ENCODE measurements at regions not wholly inside any gene's neighbourhood (a gene's known extent, or its start where the extent isn't known, plus 50 kb on each side); places are given as distances from the start of the nearest gene placed in this dataset.

DNA sequence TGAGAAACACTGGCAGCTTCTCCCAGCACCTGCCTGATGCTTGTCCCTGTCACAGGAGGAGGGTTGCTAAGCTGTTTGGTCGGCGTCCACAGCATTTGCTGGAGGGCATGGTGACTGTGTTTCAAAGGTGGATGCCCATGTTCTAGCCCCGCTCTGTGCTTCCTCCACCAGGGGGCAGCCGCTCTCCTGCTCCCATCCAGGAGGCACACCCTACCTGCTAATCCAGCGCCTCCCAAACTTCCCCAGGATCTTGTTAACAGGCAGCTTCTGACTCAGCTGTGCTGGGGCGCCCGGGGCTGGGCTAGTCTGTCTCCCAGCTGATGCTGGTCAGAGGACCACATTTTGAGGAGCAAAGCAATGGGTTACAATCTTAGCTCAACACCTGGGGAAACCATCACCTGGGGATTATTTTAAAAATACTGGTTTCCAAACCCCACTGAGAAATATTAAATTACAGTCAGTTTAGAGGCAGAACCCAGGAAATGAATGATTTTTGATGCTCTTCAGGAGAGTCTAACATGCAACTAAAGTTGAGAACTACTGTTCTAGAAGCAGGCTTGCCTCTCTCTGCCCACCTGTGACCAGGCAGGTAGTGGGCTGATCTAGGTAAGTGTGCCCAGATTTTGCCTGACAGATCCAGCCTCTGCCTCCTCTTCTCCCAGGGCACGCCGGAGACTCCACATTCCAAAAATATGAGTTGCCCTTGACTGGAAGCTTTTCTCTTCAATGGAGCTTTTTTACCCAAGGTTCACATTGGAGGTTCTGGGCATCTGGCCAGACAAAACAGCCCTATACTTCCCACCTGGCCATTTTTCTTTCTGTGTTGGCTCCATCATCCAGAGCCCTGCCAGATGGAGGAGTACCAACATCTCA, 92.7 kb upstream of the GPR26 start:
- DNase-seq (ENCODE audit: low spot score), result peak; percentile 21

GRCh38 chr10:123574109-123574698, 92.0 kb upstream of the GPR26 start:
- no peak for DNase-seq (ENCODE audit: low spot score)

GRCh38 chr10:123575105-123575504, 91.0 kb upstream of the GPR26 start:
- DNase-seq (ENCODE audit: low spot score), result no peak

DNA sequence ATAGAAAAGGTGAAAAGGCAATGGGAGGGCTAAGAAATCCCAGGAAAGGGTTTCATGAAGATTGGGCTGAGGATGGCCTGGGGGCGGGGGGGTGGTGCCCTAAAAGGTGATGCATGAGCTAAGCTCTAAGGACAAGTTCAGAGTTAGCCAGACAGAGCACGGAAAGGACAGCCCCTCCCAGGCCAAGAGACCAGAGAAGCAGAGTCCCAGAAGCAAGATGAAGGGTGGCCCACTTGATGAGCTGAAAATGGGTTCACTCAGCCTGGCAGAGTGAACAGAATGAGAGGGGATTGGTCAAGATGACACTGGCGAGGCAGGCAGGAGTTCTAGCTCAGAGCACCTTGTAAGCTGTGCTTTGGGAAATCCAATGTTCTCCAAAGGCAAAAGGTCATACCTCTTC, 89.4 kb upstream of the GPR26 start:
- no peak for DNase-seq (ENCODE audit: low spot score)

- DNase-seq (ENCODE audit: low spot score), result no peak
Observed at GRCh38 chr10:123577921-123578461, 88.2 kb upstream of the GPR26 start.

DNA sequence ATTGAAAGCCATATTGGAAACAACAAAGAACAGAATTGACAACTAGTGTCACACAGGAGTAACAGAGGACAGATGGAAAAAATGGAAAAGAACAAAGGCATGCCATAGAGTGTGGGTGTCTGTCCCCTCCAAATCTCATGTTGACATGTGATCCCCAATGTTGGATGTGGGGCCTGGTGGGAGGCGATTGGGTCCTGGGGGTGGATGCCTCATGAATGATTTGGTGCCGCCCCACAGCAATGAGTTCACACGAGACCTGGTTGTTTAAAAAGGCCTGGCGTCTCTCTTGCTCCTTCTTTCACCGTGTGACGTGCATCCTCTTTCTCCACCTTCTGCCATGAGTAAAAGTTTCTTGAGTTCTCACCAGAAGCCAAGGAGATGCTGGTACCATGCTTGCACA, 87.4 kb upstream of the GPR26 start:
- no peak for DNase-seq (ENCODE audit: low spot score)

DNA sequence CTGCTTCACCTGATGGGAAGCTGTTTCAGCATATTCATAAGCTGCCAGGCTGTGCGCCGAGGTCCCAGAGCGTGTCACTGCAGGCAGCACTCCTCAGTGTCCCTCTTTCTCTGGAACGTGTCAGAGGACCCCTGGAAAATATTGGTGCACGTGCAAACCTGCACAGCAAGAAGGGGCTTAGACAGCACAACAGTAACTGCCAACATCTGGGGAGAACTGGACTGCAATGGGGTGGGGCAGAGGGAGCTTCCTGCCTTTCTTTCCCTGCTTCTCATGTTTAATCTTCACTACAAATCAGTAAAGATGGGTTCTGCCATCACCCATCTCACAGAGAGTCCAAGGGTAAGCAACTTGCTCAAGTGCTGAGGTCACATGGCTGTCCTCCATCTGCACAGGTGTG, 86.5 kb upstream of the GPR26 start:
- DNase-seq (ENCODE audit: low spot score), result no peak

DNA sequence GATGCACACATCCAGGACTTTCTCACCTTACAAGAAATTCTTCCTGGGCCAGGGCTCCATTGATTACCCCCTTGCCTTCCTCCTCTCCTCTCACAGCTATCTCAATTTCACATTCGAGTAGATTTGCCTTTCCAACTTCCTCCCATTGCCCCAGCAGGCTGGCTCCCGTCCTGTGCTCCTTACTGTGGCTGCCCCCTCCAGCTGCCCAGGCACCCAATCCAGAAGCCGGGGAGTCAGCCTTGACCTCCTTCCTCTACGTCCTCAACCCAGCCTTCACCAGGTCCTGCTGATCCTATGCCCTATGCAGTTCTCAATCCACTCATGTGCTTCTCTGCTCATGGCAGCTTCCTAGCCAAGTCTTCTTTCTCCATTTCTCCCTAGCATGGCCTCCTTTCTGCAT, 85.7 kb upstream of the GPR26 start:
- DNase-seq (ENCODE audit: low spot score), result no peak

GRCh38 chr10:123581656-123582055, 84.5 kb upstream of the GPR26 start:
- no peak for DNase-seq (ENCODE audit: low spot score)

GRCh38 chr10:123582084-123582989, 83.8 kb upstream of the GPR26 start:
- peak; percentile 38 for DNase-seq (ENCODE audit: low spot score)

DNA sequence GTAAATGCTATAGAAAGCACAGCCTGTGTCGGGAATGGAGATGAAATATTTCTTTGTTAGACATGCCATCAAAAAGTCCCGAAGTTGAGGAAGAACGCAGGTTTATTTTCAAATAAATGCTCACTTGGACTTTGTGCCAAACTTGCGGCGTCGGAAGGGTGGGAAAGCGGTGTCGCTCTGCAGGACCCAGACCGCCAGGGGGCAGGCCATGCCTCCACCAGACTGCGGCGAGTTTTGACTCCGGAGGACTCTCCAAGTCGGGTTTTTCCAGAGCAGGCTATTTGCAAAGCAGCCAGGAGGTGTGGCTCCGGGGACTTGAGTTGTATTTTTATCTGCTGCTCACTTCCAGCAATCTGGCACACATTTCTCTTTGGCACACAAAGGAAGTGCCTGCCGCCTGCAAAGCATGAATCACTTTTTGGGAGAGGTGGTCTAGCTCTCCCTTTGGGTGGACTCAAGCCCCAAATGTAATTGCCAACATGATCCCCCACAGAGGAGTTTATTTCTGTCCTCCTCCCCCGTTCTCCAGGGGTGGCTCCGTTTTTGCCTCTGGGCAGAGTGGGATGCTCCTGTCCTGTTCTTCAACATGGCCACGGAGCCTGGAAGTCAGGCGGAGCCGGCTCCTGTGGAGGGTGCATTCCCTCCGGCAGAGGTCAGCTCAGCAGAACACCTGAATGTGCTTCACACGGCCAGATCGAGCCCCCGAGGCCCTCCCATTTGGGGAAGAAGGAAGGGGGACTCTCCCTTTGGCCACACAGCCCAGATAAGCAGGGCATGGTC, 82.3 kb upstream of the GPR26 start:
- DNase-seq (ENCODE audit: low spot score), result peak; percentile 37

GRCh38 chr10:123584419-123584775, 81.8 kb upstream of the GPR26 start:
- DNase-seq (ENCODE audit: low spot score), result no peak

- DNase-seq (ENCODE audit: low spot score), result no peak
Observed at GRCh38 chr10:123585477-123586445, 80.4 kb upstream of the GPR26 start.

GRCh38 chr10:123587110-123587509, 79.0 kb upstream of the GPR26 start:
- no peak for DNase-seq (ENCODE audit: low spot score)

GRCh38 chr10:123588386-123588914, 77.7 kb upstream of the GPR26 start:
- DNase-seq (ENCODE audit: low spot score), result no peak

DNA sequence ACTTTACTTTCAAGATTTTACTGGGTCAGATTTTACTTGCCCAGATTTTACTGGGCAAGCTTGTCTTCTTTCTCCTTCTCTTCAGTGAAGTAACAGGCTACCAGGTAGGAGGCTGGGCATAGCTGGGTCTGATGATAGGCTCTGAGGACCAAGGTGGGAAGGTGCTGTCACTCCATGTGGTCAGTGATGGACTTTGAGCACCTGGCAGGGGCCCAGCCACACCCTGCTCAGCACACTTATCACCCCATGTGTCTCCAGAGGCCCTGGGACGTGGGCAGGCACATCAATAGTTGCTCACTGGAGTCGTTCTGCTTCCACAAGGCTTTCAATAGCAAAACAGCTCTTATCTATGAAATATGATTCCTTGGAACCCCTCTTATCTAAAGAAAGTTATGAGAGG, 70.5 kb upstream of the GPR26 start:
- no peak for DNase-seq (ENCODE audit: low spot score)

DNA sequence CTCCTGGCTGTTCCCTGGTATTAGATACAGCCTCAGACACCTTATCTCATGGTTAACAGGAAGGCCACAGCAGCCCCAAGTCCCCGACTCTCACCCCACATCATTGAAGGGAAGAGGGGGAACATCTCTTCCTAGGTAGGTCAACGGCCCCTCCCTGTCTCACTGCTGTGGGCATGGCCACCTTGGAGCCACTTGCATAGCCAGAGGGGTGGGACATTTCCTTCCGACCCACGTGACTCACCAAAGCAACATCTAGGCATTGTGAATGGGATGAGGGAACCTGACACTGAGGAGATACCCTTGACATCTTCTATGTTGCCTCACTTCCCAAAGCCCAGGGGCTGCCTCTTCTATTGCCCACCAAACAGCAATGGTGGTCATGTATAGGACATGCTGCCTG, 68.5 kb upstream of the GPR26 start:
- DNase-seq (ENCODE audit: low spot score), result no peak

DNA sequence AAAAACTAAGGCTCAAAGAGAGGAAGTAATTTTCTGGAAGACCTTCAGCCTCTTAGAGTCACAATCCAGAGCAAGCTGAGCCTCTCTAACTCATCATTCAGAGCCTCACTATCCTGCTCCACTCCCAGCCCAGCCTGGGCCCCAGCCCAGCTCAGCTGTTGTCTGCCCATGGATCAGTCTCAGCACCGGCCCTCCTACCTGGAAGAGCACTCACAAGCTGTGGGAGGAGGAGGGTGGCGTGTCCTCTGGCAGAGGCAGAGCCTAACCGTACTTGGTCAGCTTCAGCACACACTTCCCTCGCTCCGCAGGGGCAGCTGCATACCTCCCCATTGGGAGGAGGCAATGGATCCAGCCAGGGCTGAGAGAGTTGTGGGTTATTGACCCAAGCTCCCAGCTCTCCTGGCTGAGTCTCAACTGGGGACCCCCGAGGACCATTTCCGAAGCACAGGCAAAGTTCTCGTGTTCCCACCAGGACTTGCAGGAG, 66.7 kb upstream of the GPR26 start:
- DNase-seq (ENCODE audit: low spot score), result no peak

DNA sequence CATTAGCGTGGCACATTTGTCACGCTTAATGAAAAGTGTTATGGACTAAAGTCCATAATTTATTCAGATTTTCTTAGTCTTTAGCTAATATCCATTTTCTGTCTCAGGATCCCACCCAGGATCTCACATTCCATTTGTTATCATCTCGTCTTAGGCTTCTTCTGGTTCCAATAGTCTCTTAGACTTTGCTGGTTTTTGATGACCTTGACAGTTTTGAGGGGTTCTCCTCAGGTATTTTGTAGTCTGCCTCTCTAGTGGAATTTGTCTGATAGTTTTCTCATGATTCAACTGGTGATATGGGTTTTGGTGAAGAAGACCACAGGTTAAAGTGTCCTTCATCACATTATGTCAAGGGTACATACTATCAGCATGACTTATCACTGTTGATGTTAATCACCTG, 66.0 kb upstream of the GPR26 start:
- no peak for DNase-seq (ENCODE audit: low spot score)

GRCh38 chr10:123603130-123603529, 63.0 kb upstream of the GPR26 start:
- DNase-seq (ENCODE audit: low spot score), result no peak
